Mammary epithelial cell (primary cell): ENCODE measurements at regions not wholly inside any gene's neighbourhood (a gene's known extent, or its start where the extent isn't known, plus 50 kb on each side); places are given as distances from the start of the nearest gene placed in this dataset.

ENCODE experiments used
- EZH2 ChIP-seq: IDR thresholded peaks from 2 replicates; pipeline ENCODE4 v1.6.1; 2012; ENCODE audit warnings: low read length, inconsistent platforms, borderline replicate concordance
- TF ChIP-seq, protein P1 (sequence below), 2 donors: IDR thresholded peaks in 1 of 2; conservative IDR thresholded peaks in 1 of 2; 2 replicates each; pipeline ENCODE4 v1.5.1; 2011 to 2012; ENCODE audit warnings: inconsistent platforms in 2 of 2, low read length in 2 of 2, mild to moderate bottlenecking in 2 of 2, control low read depth in 1 of 2, low read depth in 1 of 2; ENCODE audit not compliant: insufficient read depth in 1 of 2; ENCODE audit errors: extremely low read depth in 1 of 2

GRCh38 chr10:90560331-90560730 is 297.5 kb downstream of the HTR7 start:
- TF ChIP-seq, protein P1, sequence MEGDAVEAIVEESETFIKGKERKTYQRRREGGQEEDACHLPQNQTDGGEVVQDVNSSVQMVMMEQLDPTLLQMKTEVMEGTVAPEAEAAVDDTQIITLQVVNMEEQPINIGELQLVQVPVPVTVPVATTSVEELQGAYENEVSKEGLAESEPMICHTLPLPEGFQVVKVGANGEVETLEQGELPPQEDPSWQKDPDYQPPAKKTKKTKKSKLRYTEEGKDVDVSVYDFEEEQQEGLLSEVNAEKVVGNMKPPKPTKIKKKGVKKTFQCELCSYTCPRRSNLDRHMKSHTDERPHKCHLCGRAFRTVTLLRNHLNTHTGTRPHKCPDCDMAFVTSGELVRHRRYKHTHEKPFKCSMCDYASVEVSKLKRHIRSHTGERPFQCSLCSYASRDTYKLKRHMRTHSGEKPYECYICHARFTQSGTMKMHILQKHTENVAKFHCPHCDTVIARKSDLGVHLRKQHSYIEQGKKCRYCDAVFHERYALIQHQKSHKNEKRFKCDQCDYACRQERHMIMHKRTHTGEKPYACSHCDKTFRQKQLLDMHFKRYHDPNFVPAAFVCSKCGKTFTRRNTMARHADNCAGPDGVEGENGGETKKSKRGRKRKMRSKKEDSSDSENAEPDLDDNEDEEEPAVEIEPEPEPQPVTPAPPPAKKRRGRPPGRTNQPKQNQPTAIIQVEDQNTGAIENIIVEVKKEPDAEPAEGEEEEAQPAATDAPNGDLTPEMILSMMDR (conservative IDR thresholded peaks at IDR 0.05 in 1 of 2, IDR thresholded peaks at IDR 0.05 in 1 of 2; ENCODE audit: extremely low read depth in 1 of 2, insufficient read depth in 1 of 2, low read depth in 1 of 2, low read length in 2 of 2): no peak
- TF ChIP-seq EZH2: no peak
